WTC11 (cell line): ENCODE measurements at regions not wholly inside any gene's neighbourhood (a gene's known extent, or its start where the extent isn't known, plus 50 kb on each side); places are given as distances from the start of the nearest gene placed in this dataset.

ENCODE experiments used
- ATAC-seq: fragments of 200-7000 bp; cut with Tn5 transposase; 2 replicates; pipeline ENCODE4 v1.10.0; 2021; ENCODE audit warnings: mild to moderate bottlenecking, moderate library complexity
- CTCF ChIA-PET: fragments of 300-600 bp; sonication (Branson Sonifier 250); formaldehyde crosslinking; loops from one replicate; lab custom pipeline; 2021; ENCODE audit warnings: antibody characterized with exemption; lab: Charles Lee
- POLR2A ChIA-PET: fragments of 350-600 bp; sonication (Branson Sonifier 250); formaldehyde crosslinking; loops from one replicate; lab custom pipeline; 2021; ENCODE audit warnings: antibody characterized with exemption; lab: Charles Lee
- DNase-seq: peaks from one replicate; pipeline ENCODE4 v3.0.0; 2021; ENCODE audit warnings: low spot score
- H3K27ac Mint-ChIP-seq: 2 replicates; pipeline ENCODE4 v1.8.0; 2021; ENCODE audit warnings: mixed read lengths
- H3K27me3 Mint-ChIP-seq: 2 replicates; pipeline ENCODE4 v1.8.0; 2021; ENCODE audit warnings: low read depth, mild to moderate bottlenecking, moderate library complexity, mixed read lengths
- H3K36me3 Mint-ChIP-seq: 2 replicates; pipeline ENCODE4 v1.8.0; 2021; ENCODE audit warnings: mixed read lengths
- H3K4me1 Mint-ChIP-seq: 2 replicates; pipeline ENCODE4 v1.8.0; 2022; ENCODE audit warnings: mixed read lengths
- H3K4me3 Mint-ChIP-seq: 2 replicates; pipeline ENCODE4 v1.8.0; 2021; ENCODE audit warnings: mild to moderate bottlenecking, moderate library complexity, mixed read lengths
- H3K9me3 Mint-ChIP-seq: 2 replicates; pipeline ENCODE4 v1.8.0; 2021; ENCODE audit warnings: mixed read lengths
- ARID4B ChIP-seq: sonication (generic); formaldehyde crosslinking; IDR thresholded peaks from 2 replicates; pipeline ENCODE4 v1.8.0; 2023; ENCODE audit warnings: missing genetic modification reagents, mild to moderate bottlenecking, borderline replicate concordance
- ATF1 ChIP-seq: sonication (generic); formaldehyde crosslinking; IDR thresholded peaks from 2 replicates; pipeline ENCODE4 v1.8.1; 2023; ENCODE audit warnings: mild to moderate bottlenecking, moderate library complexity, missing genetic modification reagents
- CBFB ChIP-seq: sonication (generic); formaldehyde crosslinking; IDR thresholded peaks from 2 replicates; pipeline ENCODE4 v1.8.1; 2022; ENCODE audit warnings: mild to moderate bottlenecking, low read depth, missing genetic modification reagents
- HMGXB4 ChIP-seq: sonication (generic); formaldehyde crosslinking; IDR thresholded peaks from 2 replicates; pipeline ENCODE4 v1.8.1; 2023; ENCODE audit warnings: mild to moderate bottlenecking, moderate library complexity, missing genetic modification reagents
- IRF2 ChIP-seq: sonication (generic); formaldehyde crosslinking; IDR thresholded peaks from 2 replicates; pipeline ENCODE4 v1.8.0; 2022; ENCODE audit warnings: low read depth, missing genetic modification reagents, borderline replicate concordance
- NFATC4 ChIP-seq: fragments of 250-450 bp; sonication (Bioruptor Pico); IDR thresholded peaks from 2 replicates; pipeline ENCODE4 v1.9.0; 2021; ENCODE audit warnings: mild to moderate bottlenecking
- OVOL2 ChIP-seq: fragments of 250-450 bp; sonication (Bioruptor Pico); IDR thresholded peaks from 2 replicates; pipeline ENCODE4 v1.9.0; 2021; ENCODE audit warnings: mild to moderate bottlenecking, borderline replicate concordance
- RELA ChIP-seq: sonication (generic); formaldehyde crosslinking; IDR thresholded peaks from 2 replicates; pipeline ENCODE4 v1.8.1; 2022; ENCODE audit warnings: missing genetic modification reagents, mild to moderate bottlenecking, borderline replicate concordance
- RORB ChIP-seq: fragments of 250-450 bp; sonication (Bioruptor Pico); IDR thresholded peaks from 2 replicates; pipeline ENCODE4 v1.9.0; 2021; ENCODE audit warnings: mild to moderate bottlenecking
- SMAD4 ChIP-seq: sonication (generic); formaldehyde crosslinking; IDR thresholded peaks from 2 replicates; pipeline ENCODE4 v1.8.0; 2022; ENCODE audit warnings: mild to moderate bottlenecking, missing genetic modification reagents
- SOX15 ChIP-seq: fragments of 250-450 bp; sonication (Bioruptor Pico); IDR thresholded peaks from 2 replicates; pipeline ENCODE4 v1.9.0; 2021; ENCODE audit warnings: mild to moderate bottlenecking
- TEAD4 ChIP-seq: sonication (generic); formaldehyde crosslinking; IDR thresholded peaks from 2 replicates; pipeline ENCODE4 v1.8.0; 2022; ENCODE audit warnings: mild to moderate bottlenecking, missing genetic modification reagents
- ZNF232 ChIP-seq: sonication (generic); formaldehyde crosslinking; IDR thresholded peaks from 2 replicates; pipeline ENCODE4 v1.8.0; 2022; ENCODE audit warnings: mild to moderate bottlenecking, missing genetic modification reagents
- ZNF263 ChIP-seq: sonication (generic); formaldehyde crosslinking; IDR thresholded peaks from 2 replicates; pipeline ENCODE4 v1.8.1; 2022; ENCODE audit warnings: low read depth, mild to moderate bottlenecking, moderate library complexity, missing genetic modification reagents
- ZNF423 ChIP-seq: fragments of 250-450 bp; sonication (Bioruptor Pico); IDR thresholded peaks from 2 replicates; pipeline ENCODE4 v2.1.2; 2022; ENCODE audit warnings: mild to moderate bottlenecking, moderate library complexity
- ZNF512 ChIP-seq: sonication (generic); formaldehyde crosslinking; IDR thresholded peaks from 2 replicates; pipeline ENCODE4 v1.8.1; 2022; ENCODE audit warnings: missing genetic modification reagents, borderline replicate concordance
- TF ChIP-seq, protein P1 (sequence below): fragments of 250-450 bp; sonication (Bioruptor Pico); IDR thresholded peaks from 2 replicates; pipeline ENCODE4 v1.9.0; 2021; ENCODE audit warnings: mild to moderate bottlenecking, borderline replicate concordance
- TF ChIP-seq, protein P2 (sequence below): sonication (generic); formaldehyde crosslinking; IDR thresholded peaks from 2 replicates; pipeline ENCODE4 v1.8.0; 2022; ENCODE audit warnings: mild to moderate bottlenecking, missing genetic modification reagents
- TF ChIP-seq, protein P3 (sequence below): sonication (generic); formaldehyde crosslinking; IDR thresholded peaks from 2 replicates; pipeline ENCODE4 v1.8.1; 2023; ENCODE audit warnings: mild to moderate bottlenecking, missing genetic modification reagents

DNA sequence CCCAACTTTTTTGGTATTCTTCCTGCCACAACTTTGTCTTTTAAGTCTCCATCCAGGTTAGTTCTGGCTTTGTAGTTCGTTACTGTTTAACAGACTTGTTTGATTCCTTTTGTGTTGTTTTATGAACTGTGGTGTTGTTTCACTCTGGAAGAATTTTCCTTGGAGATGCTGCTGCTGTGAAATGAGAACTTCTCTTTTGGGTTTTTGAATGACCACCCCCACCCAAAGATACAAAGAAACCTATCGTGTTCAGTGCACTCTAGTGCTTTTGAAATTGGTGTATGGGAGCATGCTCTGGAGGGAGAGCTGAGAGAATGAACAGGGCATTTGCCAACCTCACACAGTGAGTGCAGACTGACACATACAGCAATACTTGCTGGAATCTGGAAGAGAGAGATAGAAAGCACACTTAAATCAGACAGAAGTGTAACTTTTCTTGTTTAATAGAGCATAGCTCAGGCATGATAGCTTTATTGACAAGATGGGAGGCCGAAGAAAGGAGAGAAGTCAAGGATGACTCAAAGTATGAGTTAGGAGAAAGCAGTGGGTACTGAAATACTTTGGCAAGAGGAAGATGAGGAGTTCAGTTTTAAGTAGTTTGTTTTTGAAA lies 293.1 kb downstream of the SOX4 start:
- ChIA-PET CTCF (no interaction called here), POLR2A (no interaction called here)
- Mint-ChIP-seq H3K36me3 (peaks cover 5% of the 10 kb centered on the region), H3K4me1 (peaks cover 25% of the 10 kb centered on the region), H3K4me3 (no peak overlapping the region), H3K27ac (no peak overlapping the region), H3K9me3 (peaks cover 3% of the 10 kb centered on the region; the same call in 1 of the 2 replicates)
- no peak for ATAC-seq
- TF ChIP-seq ATF1 (CRISPR knock-in tag) = no peak
- TF ChIP-seq, protein P1, sequence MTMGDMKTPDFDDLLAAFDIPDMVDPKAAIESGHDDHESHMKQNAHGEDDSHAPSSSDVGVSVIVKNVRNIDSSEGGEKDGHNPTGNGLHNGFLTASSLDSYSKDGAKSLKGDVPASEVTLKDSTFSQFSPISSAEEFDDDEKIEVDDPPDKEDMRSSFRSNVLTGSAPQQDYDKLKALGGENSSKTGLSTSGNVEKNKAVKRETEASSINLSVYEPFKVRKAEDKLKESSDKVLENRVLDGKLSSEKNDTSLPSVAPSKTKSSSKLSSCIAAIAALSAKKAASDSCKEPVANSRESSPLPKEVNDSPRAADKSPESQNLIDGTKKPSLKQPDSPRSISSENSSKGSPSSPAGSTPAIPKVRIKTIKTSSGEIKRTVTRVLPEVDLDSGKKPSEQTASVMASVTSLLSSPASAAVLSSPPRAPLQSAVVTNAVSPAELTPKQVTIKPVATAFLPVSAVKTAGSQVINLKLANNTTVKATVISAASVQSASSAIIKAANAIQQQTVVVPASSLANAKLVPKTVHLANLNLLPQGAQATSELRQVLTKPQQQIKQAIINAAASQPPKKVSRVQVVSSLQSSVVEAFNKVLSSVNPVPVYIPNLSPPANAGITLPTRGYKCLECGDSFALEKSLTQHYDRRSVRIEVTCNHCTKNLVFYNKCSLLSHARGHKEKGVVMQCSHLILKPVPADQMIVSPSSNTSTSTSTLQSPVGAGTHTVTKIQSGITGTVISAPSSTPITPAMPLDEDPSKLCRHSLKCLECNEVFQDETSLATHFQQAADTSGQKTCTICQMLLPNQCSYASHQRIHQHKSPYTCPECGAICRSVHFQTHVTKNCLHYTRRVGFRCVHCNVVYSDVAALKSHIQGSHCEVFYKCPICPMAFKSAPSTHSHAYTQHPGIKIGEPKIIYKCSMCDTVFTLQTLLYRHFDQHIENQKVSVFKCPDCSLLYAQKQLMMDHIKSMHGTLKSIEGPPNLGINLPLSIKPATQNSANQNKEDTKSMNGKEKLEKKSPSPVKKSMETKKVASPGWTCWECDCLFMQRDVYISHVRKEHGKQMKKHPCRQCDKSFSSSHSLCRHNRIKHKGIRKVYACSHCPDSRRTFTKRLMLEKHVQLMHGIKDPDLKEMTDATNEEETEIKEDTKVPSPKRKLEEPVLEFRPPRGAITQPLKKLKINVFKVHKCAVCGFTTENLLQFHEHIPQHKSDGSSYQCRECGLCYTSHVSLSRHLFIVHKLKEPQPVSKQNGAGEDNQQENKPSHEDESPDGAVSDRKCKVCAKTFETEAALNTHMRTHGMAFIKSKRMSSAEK = no peak
- TF ChIP-seq SOX15 (CRISPR knock-in tag) = no peak
- TF ChIP-seq NFATC4 (CRISPR knock-in tag) = no peak
- no peak for TF ChIP-seq ZNF423 (CRISPR knock-in tag)
- TF ChIP-seq HMGXB4 (CRISPR knock-in tag) = no peak
- no peak for TF ChIP-seq SMAD4
- no peak for TF ChIP-seq IRF2 (CRISPR knock-in tag)
- TF ChIP-seq TEAD4 (CRISPR knock-in tag) = no peak
- no peak for TF ChIP-seq RORB (CRISPR knock-in tag)
- TF ChIP-seq, all 79 proteins: peak for 0
- DNase-seq = no peak
- no peaks in the 10 kb centered on the region for H3K27me3 Mint-ChIP-seq

GRCh38 chr6:21887231-21888185 lies 294.0 kb downstream of the SOX4 start:
- peaks cover 3% of the 10 kb centered on the region; the same call in 1 of the 2 replicates for H3K9me3 Mint-ChIP-seq
- no peaks in the 10 kb centered on the region for H3K27me3 Mint-ChIP-seq
- POLR2A ChIA-PET = no interaction called here
- H3K4me3 Mint-ChIP-seq = no peak overlapping the region
- CTCF ChIA-PET = no interaction called here
- DNase-seq (no peak), ATAC-seq (no peak)
- peaks cover 5% of the 10 kb centered on the region for H3K36me3 Mint-ChIP-seq
- 0 out of 2 replicates have a peak overlapping the region, but pooled peaks have one; percentile 35 for H3K27ac Mint-ChIP-seq
- H3K4me1 Mint-ChIP-seq = peaks cover 25% of the 10 kb centered on the region
- TF ChIP-seq ARID4B (CRISPR knock-in tag) (no peak), CBFB (CRISPR knock-in tag) (no peak), ZNF263 (CRISPR knock-in tag) (no peak), ZNF512 (CRISPR knock-in tag) (no peak), RELA (no peak), OVOL2 (CRISPR knock-in tag) (no peak), ZNF232 (CRISPR knock-in tag) (no peak)
- TF ChIP-seq, protein P2, sequence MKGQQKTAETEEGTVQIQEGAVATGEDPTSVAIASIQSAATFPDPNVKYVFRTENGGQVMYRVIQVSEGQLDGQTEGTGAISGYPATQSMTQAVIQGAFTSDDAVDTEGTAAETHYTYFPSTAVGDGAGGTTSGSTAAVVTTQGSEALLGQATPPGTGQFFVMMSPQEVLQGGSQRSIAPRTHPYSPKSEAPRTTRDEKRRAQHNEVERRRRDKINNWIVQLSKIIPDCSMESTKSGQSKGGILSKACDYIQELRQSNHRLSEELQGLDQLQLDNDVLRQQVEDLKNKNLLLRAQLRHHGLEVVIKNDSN (CRISPR knock-in tag) = no peak
- TF ChIP-seq, protein P3, sequence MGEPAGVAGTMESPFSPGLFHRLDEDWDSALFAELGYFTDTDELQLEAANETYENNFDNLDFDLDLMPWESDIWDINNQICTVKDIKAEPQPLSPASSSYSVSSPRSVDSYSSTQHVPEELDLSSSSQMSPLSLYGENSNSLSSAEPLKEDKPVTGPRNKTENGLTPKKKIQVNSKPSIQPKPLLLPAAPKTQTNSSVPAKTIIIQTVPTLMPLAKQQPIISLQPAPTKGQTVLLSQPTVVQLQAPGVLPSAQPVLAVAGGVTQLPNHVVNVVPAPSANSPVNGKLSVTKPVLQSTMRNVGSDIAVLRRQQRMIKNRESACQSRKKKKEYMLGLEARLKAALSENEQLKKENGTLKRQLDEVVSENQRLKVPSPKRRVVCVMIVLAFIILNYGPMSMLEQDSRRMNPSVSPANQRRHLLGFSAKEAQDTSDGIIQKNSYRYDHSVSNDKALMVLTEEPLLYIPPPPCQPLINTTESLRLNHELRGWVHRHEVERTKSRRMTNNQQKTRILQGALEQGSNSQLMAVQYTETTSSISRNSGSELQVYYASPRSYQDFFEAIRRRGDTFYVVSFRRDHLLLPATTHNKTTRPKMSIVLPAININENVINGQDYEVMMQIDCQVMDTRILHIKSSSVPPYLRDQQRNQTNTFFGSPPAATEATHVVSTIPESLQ (CRISPR knock-in tag) = no peak
